ENCODE measurements at regions not wholly inside any gene's neighbourhood (a gene's known extent, or its start where the extent isn't known, plus 50 kb on each side); places are given as distances from the start of the nearest gene placed in this dataset.

DNA sequence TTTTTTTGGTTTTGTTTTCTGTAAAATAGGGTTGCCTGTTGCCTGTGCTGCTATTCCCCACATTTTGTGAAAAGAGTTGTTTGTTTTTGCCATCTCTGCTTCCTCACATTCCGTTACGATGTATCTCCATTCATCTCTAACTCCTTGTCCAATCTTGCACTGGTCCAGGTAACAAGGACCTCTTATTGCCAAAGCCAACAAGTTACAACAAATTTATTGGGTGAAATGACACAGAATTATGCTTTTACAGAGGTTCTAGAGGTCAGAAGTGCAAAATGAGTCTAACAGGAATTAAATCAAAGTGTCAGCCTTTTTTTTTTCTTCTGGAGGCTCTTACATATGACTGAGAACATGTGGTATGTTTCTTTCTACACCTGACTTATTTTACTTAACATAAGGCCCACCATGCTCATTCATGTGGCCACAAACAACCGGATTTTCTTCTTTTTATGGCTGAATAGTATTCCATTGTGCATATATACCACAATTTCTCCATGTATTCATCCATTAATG lies 787.9 kb upstream of the B3GALT2 start:
- Histone ChIP-seq H3K9me1 (replicated peaks; ENCODE audit: control insufficient read depth, extremely low read depth, insufficient read depth, low read length) (no peaks in the 10 kb centered on the region), H3K36me3 (ENCODE audit: control insufficient read depth in 2 of 2, extremely low read depth in 1 of 2, insufficient read depth in 2 of 2, low read length in 2 of 2) (no peaks in the 10 kb centered on the region), H3K4me3 (replicated peaks in 1 of 3; ENCODE audit: insufficient read depth in 1 of 3, low read depth in 1 of 3, low read length in 3 of 3) (no peak overlapping the region), H3K9me3 (replicated peaks; ENCODE audit: control insufficient read depth, insufficient read depth, low read length) (no peaks in the 10 kb centered on the region), H2AFZ (ENCODE audit: low read depth, low read length) (no peak overlapping the region), H3K27me3 (ENCODE audit: control insufficient read depth in 2 of 2, insufficient read depth in 2 of 2, low read length in 2 of 2) (no peaks in the 10 kb centered on the region), H4K20me1 (replicated peaks; ENCODE audit: control insufficient read depth, extremely low read depth, insufficient read depth, low read length) (no peaks in the 10 kb centered on the region), H3K79me2 (ENCODE audit: control insufficient read depth, insufficient read depth, low read length) (no peaks in the 10 kb centered on the region), H3K4me1 (ENCODE audit: control insufficient read depth, extremely low read depth, insufficient read depth, low read length) (peaks cover 3% of the 10 kb centered on the region), H3K27ac (ENCODE audit: insufficient read depth, low read depth, low read length) (no peak overlapping the region), H3K4me2 (ENCODE audit: insufficient read depth, low read length) (no peak overlapping the region), H3K9ac (replicated peaks; ENCODE audit: extremely low read depth, insufficient read depth, low read length) (no peak overlapping the region)
- dilution Hi-C loops (cut with MboI; ENCODE audit: extremely low pct_ligation_motif_present, low sequenced_read_pairs) (no loop called here), intact Hi-C loops (cut with micrococcal nuclease) (loop anchor here (2.0 kb wide), 1 partner anchor 40 kb away; no protein-coding TSS in a partner anchor)
- CTCF ChIA-PET: no interaction called here
- DNase-seq (ENCODE audit: low read depth, low spot score) (no peak), FAIRE-seq (no peak)
- no peak for TF ChIP-seq POLR2A (IDR thresholded peaks at IDR 0.05; ENCODE audit: low read depth, low read length)
- no peak for TF ChIP-seq POLR2AphosphoS5 (IDR thresholded peaks at IDR 0.05; ENCODE audit: insufficient read depth, low read depth, low read length)
- no peak for TF ChIP-seq MYC (IDR thresholded peaks at IDR 0.05; ENCODE audit: low read depth, low read length)
- TF ChIP-seq GATA2 (IDR thresholded peaks at IDR 0.05; ENCODE audit: insufficient read depth, insufficient read length, low read depth, low read length): no peak
- TF ChIP-seq, protein P1, sequence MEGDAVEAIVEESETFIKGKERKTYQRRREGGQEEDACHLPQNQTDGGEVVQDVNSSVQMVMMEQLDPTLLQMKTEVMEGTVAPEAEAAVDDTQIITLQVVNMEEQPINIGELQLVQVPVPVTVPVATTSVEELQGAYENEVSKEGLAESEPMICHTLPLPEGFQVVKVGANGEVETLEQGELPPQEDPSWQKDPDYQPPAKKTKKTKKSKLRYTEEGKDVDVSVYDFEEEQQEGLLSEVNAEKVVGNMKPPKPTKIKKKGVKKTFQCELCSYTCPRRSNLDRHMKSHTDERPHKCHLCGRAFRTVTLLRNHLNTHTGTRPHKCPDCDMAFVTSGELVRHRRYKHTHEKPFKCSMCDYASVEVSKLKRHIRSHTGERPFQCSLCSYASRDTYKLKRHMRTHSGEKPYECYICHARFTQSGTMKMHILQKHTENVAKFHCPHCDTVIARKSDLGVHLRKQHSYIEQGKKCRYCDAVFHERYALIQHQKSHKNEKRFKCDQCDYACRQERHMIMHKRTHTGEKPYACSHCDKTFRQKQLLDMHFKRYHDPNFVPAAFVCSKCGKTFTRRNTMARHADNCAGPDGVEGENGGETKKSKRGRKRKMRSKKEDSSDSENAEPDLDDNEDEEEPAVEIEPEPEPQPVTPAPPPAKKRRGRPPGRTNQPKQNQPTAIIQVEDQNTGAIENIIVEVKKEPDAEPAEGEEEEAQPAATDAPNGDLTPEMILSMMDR (IDR thresholded peaks at IDR 0.05; ENCODE audit: extremely low read depth in 1 of 2, insufficient read depth in 1 of 2, low read depth in 1 of 2, low read length in 2 of 2): no peak
- TF ChIP-seq FOS (IDR thresholded peaks at IDR 0.05; ENCODE audit: borderline replicate concordance, insufficient read depth, low read length): no peak
- TF ChIP-seq, protein P2, sequence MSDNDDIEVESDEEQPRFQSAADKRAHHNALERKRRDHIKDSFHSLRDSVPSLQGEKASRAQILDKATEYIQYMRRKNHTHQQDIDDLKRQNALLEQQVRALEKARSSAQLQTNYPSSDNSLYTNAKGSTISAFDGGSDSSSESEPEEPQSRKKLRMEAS (IDR thresholded peaks at IDR 0.05; ENCODE audit: insufficient read depth, insufficient read length): no peak
- no peak for TF ChIP-seq JUN (IDR thresholded peaks at IDR 0.05; ENCODE audit: borderline replicate concordance, insufficient read depth, insufficient read length, low read depth)
- TF ChIP-seq EZH2 (IDR thresholded peaks at IDR 0.05; ENCODE audit: borderline replicate concordance, low read depth, low read length, severe bottlenecking): no peak
- no TSS peak for BruUV-seq (replicated peaks)
- POLR2A ChIA-PET: no interaction called here
